ENCODE measurements at regions not wholly inside any gene's neighbourhood (a gene's known extent, or its start where the extent isn't known, plus 50 kb on each side); places are given as distances from the start of the nearest gene placed in this dataset.

GRCh38 chr18:6484659-6485058 is 69.9 kb upstream of the L3MBTL4 start:
- Histone ChIP-seq H3K79me2 (ENCODE audit: insufficient read depth, low read length) (no peaks in the 10 kb centered on the region), H3K9me2 (replicated peaks; ENCODE audit: insufficient read depth, low read length) (no peaks in the 10 kb centered on the region), H3K27ac (ENCODE audit: low read depth, low read length) (no peak overlapping the region), H3K9ac (ENCODE audit: low read length) (no peak overlapping the region), H3K4me2 (ENCODE audit: low read depth, low read length, poor library complexity, severe bottlenecking) (no peak overlapping the region), H3F3A (ENCODE audit: insufficient read depth) (no peaks in the 10 kb centered on the region), H3K9me3 (ENCODE audit: insufficient read depth, low read length) (no peaks in the 10 kb centered on the region), H4K20me1 (ENCODE audit: low read depth, low read length) (no peaks in the 10 kb centered on the region), H2AFZ (ENCODE audit: low read depth, low read length, severe bottlenecking) (no peak overlapping the region), H3K27me3 (ENCODE audit: low read length) (no peaks in the 10 kb centered on the region), H3K36me3 (ENCODE audit: low read length) (no peaks in the 10 kb centered on the region), H3K4me3 (ENCODE audit: insufficient read depth, low read length, poor library complexity, severe bottlenecking) (no peak overlapping the region)
- TF ChIP-seq, protein P1, sequence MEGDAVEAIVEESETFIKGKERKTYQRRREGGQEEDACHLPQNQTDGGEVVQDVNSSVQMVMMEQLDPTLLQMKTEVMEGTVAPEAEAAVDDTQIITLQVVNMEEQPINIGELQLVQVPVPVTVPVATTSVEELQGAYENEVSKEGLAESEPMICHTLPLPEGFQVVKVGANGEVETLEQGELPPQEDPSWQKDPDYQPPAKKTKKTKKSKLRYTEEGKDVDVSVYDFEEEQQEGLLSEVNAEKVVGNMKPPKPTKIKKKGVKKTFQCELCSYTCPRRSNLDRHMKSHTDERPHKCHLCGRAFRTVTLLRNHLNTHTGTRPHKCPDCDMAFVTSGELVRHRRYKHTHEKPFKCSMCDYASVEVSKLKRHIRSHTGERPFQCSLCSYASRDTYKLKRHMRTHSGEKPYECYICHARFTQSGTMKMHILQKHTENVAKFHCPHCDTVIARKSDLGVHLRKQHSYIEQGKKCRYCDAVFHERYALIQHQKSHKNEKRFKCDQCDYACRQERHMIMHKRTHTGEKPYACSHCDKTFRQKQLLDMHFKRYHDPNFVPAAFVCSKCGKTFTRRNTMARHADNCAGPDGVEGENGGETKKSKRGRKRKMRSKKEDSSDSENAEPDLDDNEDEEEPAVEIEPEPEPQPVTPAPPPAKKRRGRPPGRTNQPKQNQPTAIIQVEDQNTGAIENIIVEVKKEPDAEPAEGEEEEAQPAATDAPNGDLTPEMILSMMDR (IDR thresholded peaks at IDR 0.05; ENCODE audit: insufficient read depth, low read length, poor library complexity, severe bottlenecking), result no peak
- TF ChIP-seq EZH2phosphoT487 (conservative IDR thresholded peaks at IDR 0.05; ENCODE audit: low read length), result no peak

- Histone ChIP-seq H2AFZ (ENCODE audit: low read depth, low read length, severe bottlenecking) (no peak overlapping the region), H3K36me3 (ENCODE audit: low read length) (no peaks in the 10 kb centered on the region), H3K27ac (ENCODE audit: low read depth, low read length) (no peak overlapping the region), H3K9me3 (ENCODE audit: insufficient read depth, low read length) (no peaks in the 10 kb centered on the region), H4K20me1 (ENCODE audit: low read depth, low read length) (no peaks in the 10 kb centered on the region), H3K79me2 (ENCODE audit: insufficient read depth, low read length) (no peaks in the 10 kb centered on the region), H3K27me3 (ENCODE audit: low read length) (no peaks in the 10 kb centered on the region), H3K9me2 (replicated peaks; ENCODE audit: insufficient read depth, low read length) (no peaks in the 10 kb centered on the region), H3F3A (ENCODE audit: insufficient read depth) (no peaks in the 10 kb centered on the region), H3K4me3 (ENCODE audit: insufficient read depth, low read length, poor library complexity, severe bottlenecking) (no peak overlapping the region), H3K9ac (ENCODE audit: low read length) (no peak overlapping the region), H3K4me2 (ENCODE audit: low read depth, low read length, poor library complexity, severe bottlenecking) (no peak overlapping the region)
- TF ChIP-seq, protein P1 (IDR thresholded peaks at IDR 0.05; ENCODE audit: insufficient read depth, low read length, poor library complexity, severe bottlenecking), result no peak
- TF ChIP-seq EZH2phosphoT487 (conservative IDR thresholded peaks at IDR 0.05; ENCODE audit: low read length), result no peak
Measured at GRCh38 chr18:6486313-6486712, 71.6 kb upstream of the L3MBTL4 start.

- Histone ChIP-seq H4K20me1 (ENCODE audit: low read depth, low read length) (no peaks in the 10 kb centered on the region), H3K36me3 (ENCODE audit: low read length) (no peaks in the 10 kb centered on the region)
Measured at GRCh38 chr18:6486764-6487426, 72.2 kb upstream of the L3MBTL4 start.

More at GRCh38 chr18:6486764-6487426, 72.2 kb upstream of the L3MBTL4 start:
- Histone ChIP-seq H3K27ac (ENCODE audit: low read depth, low read length) (no peak overlapping the region), H3K4me3 (ENCODE audit: insufficient read depth, low read length, poor library complexity, severe bottlenecking) (no peak overlapping the region), H3K9me2 (replicated peaks; ENCODE audit: insufficient read depth, low read length) (no peaks in the 10 kb centered on the region), H3F3A (ENCODE audit: insufficient read depth) (no peaks in the 10 kb centered on the region), H3K79me2 (ENCODE audit: insufficient read depth, low read length) (no peaks in the 10 kb centered on the region), H3K9me3 (ENCODE audit: insufficient read depth, low read length) (no peaks in the 10 kb centered on the region), H2AFZ (ENCODE audit: low read depth, low read length, severe bottlenecking) (no peak overlapping the region), H3K27me3 (ENCODE audit: low read length) (no peaks in the 10 kb centered on the region), H3K9ac (ENCODE audit: low read length) (no peak overlapping the region), H3K4me2 (ENCODE audit: low read depth, low read length, poor library complexity, severe bottlenecking) (no peak overlapping the region)
- TF ChIP-seq, protein P1 (IDR thresholded peaks at IDR 0.05; ENCODE audit: insufficient read depth, low read length, poor library complexity, severe bottlenecking), result no peak
- no peak for TF ChIP-seq EZH2phosphoT487 (conservative IDR thresholded peaks at IDR 0.05; ENCODE audit: low read length)

All from SU-DHL-6 (cell line).